CD14-positive monocyte (primary cell): ENCODE measurements at regions not wholly inside any gene's neighbourhood (a gene's known extent, or its start where the extent isn't known, plus 50 kb on each side); places are given as distances from the start of the nearest gene placed in this dataset.

Experiments used
- DNase-seq, 3 donors: peaks; one replicate each; pipeline ENCODE4 v3.0.0-alpha.2; 2011 to 2022
- H2AFZ ChIP-seq: 2 replicates; pipeline ENCODE4 v1.6.0; 2012; ENCODE audit warnings: mild to moderate bottlenecking, low read depth, low read length, inconsistent platforms; ENCODE audit not compliant: insufficient read depth, poor library complexity, severe bottlenecking
- H3K27ac ChIP-seq, 2 donors: 1 replicate in 1 of 2; 2 replicates in 1 of 2; pipeline ENCODE4 v1.5.1; 2012 to 2013; ENCODE audit warnings: low read length in 2 of 2, control low read depth in 1 of 2, inconsistent platforms in 1 of 2, low read depth in 1 of 2, mild to moderate bottlenecking in 1 of 2
- H3K27me3 ChIP-seq, 2 donors: one replicate each; pipeline versions ENCODE4 v1.6.0 to v1.6.1; 2011 to 2013; ENCODE audit warnings: low read length in 2 of 2; ENCODE audit not compliant: control insufficient read depth in 2 of 2, insufficient read depth in 2 of 2
- H3K36me3 ChIP-seq, 2 donors: replicated peaks in 1 of 2; 1 replicate in 1 of 2; 2 replicates in 1 of 2; pipeline versions ENCODE4 v1.5.1 to v1.6.1; 2012 to 2013; ENCODE audit warnings: low read length in 2 of 2, control low read depth in 1 of 2, inconsistent platforms in 1 of 2, mild to moderate bottlenecking in 1 of 2; ENCODE audit not compliant: insufficient read depth in 2 of 2, control insufficient read depth in 1 of 2
- H3K4me1 ChIP-seq, 2 donors: 1 replicate in 1 of 2; 2 replicates in 1 of 2; pipeline versions ENCODE4 v1.5.1 to v1.6.1; 2012 to 2013; ENCODE audit warnings: low read length in 2 of 2, control low read depth in 1 of 2, inconsistent platforms in 1 of 2, mild to moderate bottlenecking in 1 of 2, moderate library complexity in 1 of 2; ENCODE audit not compliant: insufficient read depth in 2 of 2, control insufficient read depth in 1 of 2
- H3K4me2 ChIP-seq: replicated peaks from 2 replicates; pipeline ENCODE3; 2012; ENCODE audit warnings: low read length, moderate library complexity, mild to moderate bottlenecking; ENCODE audit not compliant: poor library complexity, severe bottlenecking; ENCODE audit errors: extremely low read depth
- H3K4me3 ChIP-seq, 3 experiments: fragments of 200-600 bp in 1 of 3; sonication (generic) in 1 of 3; replicated peaks in 1 of 3; 1 replicate in 2 of 3; 2 replicates in 1 of 3; pipeline ENCODE4 v1.5.1; 2011 to 2013; ENCODE audit warnings: low read length in 3 of 3, mild to moderate bottlenecking in 3 of 3, control low read depth in 2 of 3, low read depth in 2 of 3, inconsistent platforms in 1 of 3, moderate library complexity in 1 of 3
- H3K79me2 ChIP-seq: 2 replicates; pipeline ENCODE4 v1.6.0; 2012; ENCODE audit warnings: mild to moderate bottlenecking, control low read depth, inconsistent platforms, low read length, moderate library complexity; ENCODE audit not compliant: insufficient read depth
- H3K9ac ChIP-seq: 2 replicates; pipeline ENCODE4 v1.6.0; 2017; ENCODE audit warnings: low read length, mild to moderate bottlenecking; ENCODE audit not compliant: insufficient read depth, poor library complexity, severe bottlenecking
- H3K9me3 ChIP-seq, 2 donors: replicated peaks in 1 of 2; 1 replicate in 1 of 2; 2 replicates in 1 of 2; pipeline versions ENCODE4 v1.5.1 to v1.6.1; 2012 to 2013; ENCODE audit warnings: low read length in 2 of 2, control low read depth in 1 of 2; ENCODE audit not compliant: control insufficient read depth in 1 of 2, insufficient read depth in 1 of 2
- H4K20me1 ChIP-seq: 2 replicates; pipeline ENCODE4 v1.6.0; 2012; ENCODE audit warnings: mild to moderate bottlenecking, low read length, control low read depth, moderate library complexity; ENCODE audit not compliant: insufficient read depth
- H3K27ac Mint-ChIP-seq, 7 donors: one replicate each; pipeline ENCODE4 v1.8.0; 2020; ENCODE audit warnings: mild to moderate bottlenecking in 7 of 7, mixed read lengths in 7 of 7, moderate library complexity in 6 of 7, inconsistent platforms in 2 of 7
- H3K27me3 Mint-ChIP-seq, 3 donors: one replicate each; pipeline ENCODE4 v1.8.0; 2021 to 2022; ENCODE audit warnings: low read depth in 3 of 3, mild to moderate bottlenecking in 3 of 3, mixed read lengths in 3 of 3, moderate library complexity in 3 of 3, inconsistent platforms in 1 of 3
- H3K36me3 Mint-ChIP-seq, 2 donors: one replicate each; pipeline ENCODE4 v1.8.0; 2020; ENCODE audit warnings: mixed read lengths in 2 of 2, inconsistent platforms in 1 of 2, mild to moderate bottlenecking in 1 of 2
- H3K4me1 Mint-ChIP-seq: one replicate; pipeline ENCODE4 v1.8.0; 2020; ENCODE audit warnings: mild to moderate bottlenecking, mixed read lengths
- H3K4me3 Mint-ChIP-seq, 2 donors: one replicate each; pipeline ENCODE4 v1.8.0; 2020; ENCODE audit warnings: mild to moderate bottlenecking in 2 of 2, mixed read lengths in 2 of 2, moderate library complexity in 1 of 2
- H3K9me3 Mint-ChIP-seq, 7 donors: one replicate each; pipeline ENCODE4 v1.8.0; 2020 to 2022; ENCODE audit warnings: mixed read lengths in 7 of 7, mild to moderate bottlenecking in 6 of 7, moderate library complexity in 6 of 7, inconsistent platforms in 2 of 7
- CTCF ChIP-seq: fragments of 200-600 bp; IDR thresholded peaks from one replicate; pipeline ENCODE4 v1.8.0; 2022; ENCODE audit warnings: antibody characterized with exemption, mild to moderate bottlenecking
- WGBS: methylation state at CpG from one replicate; pipeline ENCODE4 v1.1.5; 2013; ENCODE audit warnings: missing lambda C conversion rate; ENCODE audit not compliant: insufficient coverage; 5-methylcytosine and 5-hydroxymethylcytosine counted together
- intact Hi-C, 2 donors: fragments of 100-400 bp; cut with micrococcal nuclease; formaldehyde crosslinking; loops; one replicate each; pipeline versions ENCODE4 v1.15.0 to v1.15.1; 2023

GRCh38 chr12:25792031-25792430, 166.5 kb upstream of the RASSF8 start:
- Mint-ChIP-seq H3K27me3 (peaks cover 0 to 1% (median 0%) of the 10 kb centered on the region in 3 donors), H3K4me1 (no peaks in the 10 kb centered on the region), H3K27ac (no peak overlapping the region), H3K4me3 (no peak overlapping the region), H3K9me3 (peaks cover 0 to 7% (median 0%) of the 10 kb centered on the region in 7 donors), H3K36me3 (no peaks in the 10 kb centered on the region)
- no peak for DNase-seq
- Histone ChIP-seq H3K4me3 (no peak overlapping the region), H3K4me1 (no peaks in the 10 kb centered on the region), H3K27me3 (no peaks in the 10 kb centered on the region), H3K36me3 (no peaks in the 10 kb centered on the region), H4K20me1 (no peaks in the 10 kb centered on the region), H2AFZ (no peak overlapping the region), H3K4me2 (no peak overlapping the region), H3K79me2 (no peaks in the 10 kb centered on the region), H3K27ac (no peak overlapping the region), H3K9me3 (no peaks in the 10 kb centered on the region), H3K9ac (no peak overlapping the region)
- intact Hi-C loops, result no loop called here
- no CpG with 5 or more reads among the region's 1 CpG for WGBS
- no peak for TF ChIP-seq CTCF

- H2AFZ ChIP-seq, result no peak overlapping the region
Observed at GRCh38 chr12:25793196-25793595, 165.3 kb upstream of the RASSF8 start.

More at GRCh38 chr12:25793196-25793595, 165.3 kb upstream of the RASSF8 start:
- Histone ChIP-seq H4K20me1 (no peaks in the 10 kb centered on the region), H3K9me3 (no peaks in the 10 kb centered on the region), H3K27ac (no peak overlapping the region), H3K27me3 (no peaks in the 10 kb centered on the region), H3K4me1 (no peaks in the 10 kb centered on the region), H3K4me3 (no peak overlapping the region), H3K9ac (no peak overlapping the region), H3K4me2 (no peak overlapping the region), H3K79me2 (no peaks in the 10 kb centered on the region), H3K36me3 (no peaks in the 10 kb centered on the region)
- no peak overlapping the region for H3K27ac Mint-ChIP-seq
- no peak overlapping the region for H3K4me3 Mint-ChIP-seq
- no peaks in the 10 kb centered on the region for H3K36me3 Mint-ChIP-seq
- WGBS, result 90% methylated on average over 2 of the region's 3 CpGs
- no peak for DNase-seq
- intact Hi-C loops, result no loop called here
- H3K9me3 Mint-ChIP-seq, result peaks cover 0 to 7% (median 0%) of the 10 kb centered on the region in 7 donors
- peaks cover 0 to 1% (median 0%) of the 10 kb centered on the region in 3 donors for H3K27me3 Mint-ChIP-seq
- no peaks in the 10 kb centered on the region for H3K4me1 Mint-ChIP-seq
- TF ChIP-seq CTCF, result no peak
